Superior temporal gyrus (tissue), 1 donor: ENCODE measurements at regions not wholly inside any gene's neighbourhood (a gene's known extent, or its start where the extent isn't known, plus 50 kb on each side); places are given as distances from the start of the nearest gene placed in this dataset.

ENCODE experiments used
- DNase-seq: peaks from one replicate; pipeline ENCODE4 v3.0.0-alpha.2; 2016; ENCODE audit errors: extremely low spot score

- no peak for DNase-seq
Measured at GRCh38 chr15:62572797-62573196, 407.7 kb upstream of the C2CD4B start.

- no peak for DNase-seq
Measured at GRCh38 chr15:62573876-62574275, 408.8 kb upstream of the C2CD4B start.

GRCh38 chr15:62578546-62578945 is 413.5 kb upstream of the C2CD4B start:
- DNase-seq = no peak

- DNase-seq = no peak
Measured at GRCh38 chr15:62578960-62579359, 413.9 kb upstream of the C2CD4B start.

- no peak for DNase-seq
Measured at GRCh38 chr15:62579842-62580241, 414.8 kb upstream of the C2CD4B start.

- no peak for DNase-seq
Measured at GRCh38 chr15:62582580-62582979, 417.5 kb upstream of the C2CD4B start.

- no peak for DNase-seq
Measured at GRCh38 chr15:62584301-62585235, 419.5 kb upstream of the C2CD4B start.

GRCh38 chr15:62588938-62589670 is 424.0 kb upstream of the C2CD4B start:
- DNase-seq = no peak

GRCh38 chr15:62591842-62592838 is 427.1 kb upstream of the C2CD4B start:
- DNase-seq = no peak

- no peak for DNase-seq
Measured at GRCh38 chr15:62592920-62593319, 427.8 kb upstream of the C2CD4B start.

GRCh38 chr15:62593681-62594399 is 428.8 kb upstream of the C2CD4B start:
- DNase-seq = no peak

- no peak for DNase-seq
Measured at GRCh38 chr15:62598217-62598616, 433.1 kb upstream of the C2CD4B start.

- no peak for DNase-seq
Measured at GRCh38 chr15:62599791-62600777, 435.0 kb upstream of the C2CD4B start.

- no peak for DNase-seq
Measured at GRCh38 chr15:62601777-62602545, 436.9 kb upstream of the C2CD4B start.

GRCh38 chr15:62603742-62604141 is 438.7 kb upstream of the C2CD4B start:
- no peak for DNase-seq

- no peak for DNase-seq
Measured at GRCh38 chr15:62605282-62605681, 437.3 kb upstream of the TPM1 start.

GRCh38 chr15:62606376-62607113 is 436.0 kb upstream of the TPM1 start:
- DNase-seq = no peak

- DNase-seq = no peak
Measured at GRCh38 chr15:62607114-62607462, 435.5 kb upstream of the TPM1 start.
